ENCODE measurements at regions not wholly inside any gene's neighbourhood (a gene's known extent, or its start where the extent isn't known, plus 50 kb on each side); places are given as distances from the start of the nearest gene placed in this dataset.

- no peak overlapping the region for H3K27ac Mint-ChIP-seq
Measured at GRCh38 chr18:45248240-45248903, 366.9 kb upstream of the SLC14A2 start.

GRCh38 chr18:45249246-45249661, 366.0 kb upstream of the SLC14A2 start:
- Mint-ChIP-seq H3K27ac (no peak overlapping the region), H3K36me3 (no peaks in the 10 kb centered on the region)
- DNase-seq (ENCODE audit: extremely low spot score, unreplicated experiment): no peak

More at GRCh38 chr18:45248240-45248903, 366.9 kb upstream of the SLC14A2 start:
- DNase-seq (ENCODE audit: extremely low spot score, unreplicated experiment): no peak
- H3K27me3 Mint-ChIP-seq: no peaks in the 10 kb centered on the region
- TF ChIP-seq CTCF (conservative IDR thresholded peaks at IDR 0.05): no peak
- no peaks in the 10 kb centered on the region for H3K36me3 Mint-ChIP-seq
- H3K4me1 Mint-ChIP-seq (ENCODE audit: unreplicated experiment): no peaks in the 10 kb centered on the region
- no peaks in the 10 kb centered on the region for H3K9me3 Mint-ChIP-seq
- no peak overlapping the region for H3K4me3 Mint-ChIP-seq

GRCh38 chr18:45250479-45250878, 364.8 kb upstream of the SLC14A2 start:
- H3K27me3 Mint-ChIP-seq: no peaks in the 10 kb centered on the region
- H3K4me1 Mint-ChIP-seq (ENCODE audit: unreplicated experiment): peaks cover 6% of the 10 kb centered on the region
- no peak for TF ChIP-seq CTCF (conservative IDR thresholded peaks at IDR 0.05)
- no peak overlapping the region for H3K27ac Mint-ChIP-seq
- DNase-seq (ENCODE audit: extremely low spot score, unreplicated experiment): no peak
- no peak overlapping the region for H3K4me3 Mint-ChIP-seq
- H3K36me3 Mint-ChIP-seq: no peaks in the 10 kb centered on the region
- no peaks in the 10 kb centered on the region for H3K9me3 Mint-ChIP-seq

More at GRCh38 chr18:45249246-45249661, 366.0 kb upstream of the SLC14A2 start:
- no peak overlapping the region for H3K4me3 Mint-ChIP-seq
- no peaks in the 10 kb centered on the region for H3K27me3 Mint-ChIP-seq
- no peaks in the 10 kb centered on the region for H3K9me3 Mint-ChIP-seq
- no peaks in the 10 kb centered on the region for H3K4me1 Mint-ChIP-seq (ENCODE audit: unreplicated experiment)
- TF ChIP-seq CTCF (conservative IDR thresholded peaks at IDR 0.05): no peak

- no peak for DNase-seq (ENCODE audit: extremely low spot score, unreplicated experiment)
- Mint-ChIP-seq H3K27ac (no peak overlapping the region), H3K9me3 (no peaks in the 10 kb centered on the region), H3K4me1 (ENCODE audit: unreplicated experiment) (peaks cover 6% of the 10 kb centered on the region), H3K36me3 (no peaks in the 10 kb centered on the region), H3K4me3 (no peak overlapping the region), H3K27me3 (no peaks in the 10 kb centered on the region)
- no peak for TF ChIP-seq CTCF (conservative IDR thresholded peaks at IDR 0.05)
Measured at GRCh38 chr18:45251236-45251635, 364.0 kb upstream of the SLC14A2 start.

GRCh38 chr18:45252474-45252873, 362.8 kb upstream of the SLC14A2 start:
- no peak for DNase-seq (ENCODE audit: extremely low spot score, unreplicated experiment)
- Mint-ChIP-seq H3K4me1 (ENCODE audit: unreplicated experiment) (peaks cover 6% of the 10 kb centered on the region), H3K4me3 (no peak overlapping the region), H3K27me3 (no peaks in the 10 kb centered on the region), H3K27ac (no peak overlapping the region), H3K36me3 (no peaks in the 10 kb centered on the region), H3K9me3 (no peaks in the 10 kb centered on the region)
- no peak for TF ChIP-seq CTCF (conservative IDR thresholded peaks at IDR 0.05)
